ENCODE measurements at regions not wholly inside any gene's neighbourhood (a gene's known extent, or its start where the extent isn't known, plus 50 kb on each side); places are given as distances from the start of the nearest gene placed in this dataset.

DNA sequence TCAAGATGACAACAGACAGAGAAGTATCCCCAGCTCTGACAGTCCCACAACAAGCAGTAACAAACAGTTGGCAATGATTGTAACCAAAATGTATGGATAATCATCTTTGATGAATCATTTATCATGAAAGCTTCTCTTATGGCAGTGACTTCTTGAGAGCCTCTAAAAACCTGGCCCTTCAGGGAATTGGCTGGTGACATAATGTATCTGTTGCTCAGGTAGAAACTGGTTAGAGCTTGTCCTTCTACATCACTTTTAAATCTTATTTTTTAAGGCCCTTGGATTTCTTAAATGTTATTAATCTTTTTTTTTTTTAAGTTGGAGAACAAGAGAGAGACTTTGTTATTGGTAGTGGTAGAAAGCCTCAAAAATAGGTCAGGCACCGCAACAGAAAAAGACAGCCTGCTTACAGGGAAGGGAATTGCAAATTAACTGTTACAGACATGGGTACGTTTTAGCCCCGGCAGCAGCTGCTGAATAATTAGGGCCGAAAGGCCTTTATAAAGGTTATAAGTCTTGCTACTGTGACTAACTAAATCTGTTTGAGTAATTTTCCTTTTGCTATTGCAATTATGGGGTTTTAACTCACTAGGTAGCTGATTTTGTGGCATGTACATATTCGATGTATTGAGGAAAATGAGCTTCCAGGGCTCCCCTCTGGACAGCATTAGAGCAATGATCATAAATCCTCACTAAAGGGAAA, 207.7 kb upstream of the LRRC4C start:
- Histone ChIP-seq H3K27me3 (ENCODE audit: control insufficient read depth, insufficient read depth, low read length) (no peaks in the 10 kb centered on the region), H3K27ac (ENCODE audit: low read depth, low read length) (no peak overlapping the region), H3K9me3 (ENCODE audit: control insufficient read depth, insufficient read depth, low read length) (peaks cover 13% of the 10 kb centered on the region), H3K4me3 (ENCODE audit: low read depth, low read length) (no peak overlapping the region)
- no peak for TF ChIP-seq CTCF (IDR thresholded peaks at IDR 0.05; ENCODE audit: low read depth, low read length)
- ChIA-PET CTCF (no interaction called here), POLR2A (no interaction called here)
- DNase-seq (ENCODE audit: low read depth, low spot score): no peak

DNA sequence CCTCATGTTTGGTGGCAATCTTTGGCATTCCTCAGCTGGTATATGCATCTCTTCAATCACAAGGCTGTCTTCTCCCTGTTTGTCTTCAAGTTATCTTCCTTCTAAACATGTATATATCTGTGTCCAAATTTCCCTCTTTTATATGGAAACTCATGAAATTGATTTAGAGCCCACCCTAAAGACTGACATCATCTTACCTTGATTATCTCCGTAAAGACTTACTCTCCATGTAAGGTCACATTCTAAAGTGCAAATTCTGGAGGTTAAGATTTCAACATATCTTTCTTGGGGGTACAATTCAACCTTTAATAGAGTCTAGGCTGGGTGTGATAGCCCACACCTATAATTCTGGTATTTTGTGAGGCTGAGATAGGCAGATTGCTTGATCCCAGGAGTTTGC, 215.8 kb upstream of the LRRC4C start:
- CTCF ChIA-PET: no interaction called here
- DNase-seq (ENCODE audit: low read depth, low spot score): no peak
- POLR2A ChIA-PET: no interaction called here

GRCh38 chr11:41713030-41713429, 253.6 kb upstream of the LRRC4C start:
- Histone ChIP-seq H3K27me3 (ENCODE audit: control insufficient read depth, insufficient read depth, low read length) (no peaks in the 10 kb centered on the region), H3K27ac (ENCODE audit: low read depth, low read length) (no peak overlapping the region), H3K4me3 (ENCODE audit: low read depth, low read length) (no peak overlapping the region), H3K9me3 (ENCODE audit: control insufficient read depth, insufficient read depth, low read length) (peaks cover 11% of the 10 kb centered on the region; the same call in 1 of the 2 replicates)
- DNase-seq (ENCODE audit: low read depth, low spot score): no peak
- TF ChIP-seq CTCF (IDR thresholded peaks at IDR 0.05; ENCODE audit: low read depth, low read length): no peak
- POLR2A ChIA-PET: no interaction called here
- CTCF ChIA-PET: no interaction called here

More for the DNA sequence above, 215.8 kb upstream of the LRRC4C start:
- no peak overlapping the region for H3K27ac ChIP-seq (ENCODE audit: low read depth, low read length)
- H3K9me3 ChIP-seq (ENCODE audit: control insufficient read depth, insufficient read depth, low read length): no peaks in the 10 kb centered on the region; the same call in none of the 2 replicates
- no peaks in the 10 kb centered on the region for H3K27me3 ChIP-seq (ENCODE audit: control insufficient read depth, insufficient read depth, low read length)
- no peak for TF ChIP-seq CTCF (IDR thresholded peaks at IDR 0.05; ENCODE audit: low read depth, low read length)
- H3K4me3 ChIP-seq (ENCODE audit: low read depth, low read length): no peak overlapping the region

DNA sequence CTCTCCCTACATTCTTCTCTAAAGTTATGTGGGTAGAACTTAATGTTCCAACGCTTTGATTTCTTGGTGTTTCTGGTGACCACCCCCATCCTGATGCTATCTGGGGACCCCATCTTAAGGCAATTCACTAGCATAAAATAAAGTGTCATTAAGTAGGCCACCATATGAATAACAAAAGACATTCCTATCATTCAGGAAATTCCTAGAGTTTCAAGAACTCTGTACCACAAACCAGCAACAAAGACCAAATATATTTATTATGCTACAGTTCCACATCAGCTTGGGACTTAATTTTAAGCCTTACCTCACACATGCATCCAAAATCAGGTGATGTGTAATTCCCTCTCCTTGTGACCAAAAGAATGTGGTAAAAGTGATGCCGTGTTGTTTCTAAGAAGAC, 254.6 kb upstream of the LRRC4C start:
- Histone ChIP-seq H3K4me3 (ENCODE audit: low read depth, low read length) (no peak overlapping the region), H3K9me3 (ENCODE audit: control insufficient read depth, insufficient read depth, low read length) (peaks cover 11% of the 10 kb centered on the region; the same call in 1 of the 2 replicates), H3K27me3 (ENCODE audit: control insufficient read depth, insufficient read depth, low read length) (no peaks in the 10 kb centered on the region), H3K27ac (ENCODE audit: low read depth, low read length) (no peak overlapping the region)
- TF ChIP-seq CTCF (IDR thresholded peaks at IDR 0.05; ENCODE audit: low read depth, low read length): no peak
- no peak for DNase-seq (ENCODE audit: low read depth, low spot score)
- ChIA-PET POLR2A (no interaction called here), CTCF (no interaction called here)

- Histone ChIP-seq H3K27ac (ENCODE audit: low read depth, low read length) (no peak overlapping the region), H3K9me3 (ENCODE audit: control insufficient read depth, insufficient read depth, low read length) (peaks cover 8% of the 10 kb centered on the region; the same call in 1 of the 2 replicates), H3K4me3 (ENCODE audit: low read depth, low read length) (no peak overlapping the region), H3K27me3 (ENCODE audit: control insufficient read depth, insufficient read depth, low read length) (no peaks in the 10 kb centered on the region)
- no peak for DNase-seq (ENCODE audit: low read depth, low spot score)
- ChIA-PET POLR2A (no interaction called here), CTCF (no interaction called here)
- TF ChIP-seq CTCF (IDR thresholded peaks at IDR 0.05; ENCODE audit: low read depth, low read length): no peak
Observed at GRCh38 chr11:41716862-41717261, 257.4 kb upstream of the LRRC4C start.
